ENCODE measurements at regions not wholly inside any gene's neighbourhood (a gene's known extent, or its start where the extent isn't known, plus 50 kb on each side); places are given as distances from the start of the nearest gene placed in this dataset.

GRCh38 chr16:9447195-9447551 lies 355.7 kb downstream of the HAPSTR1 start:
- no peak overlapping the region for H3K27ac ChIP-seq (ENCODE audit: extremely low read depth, low read depth, low read length)
- ChIA-PET POLR2A (no interaction called here), CTCF (interaction anchor here (0.7 kb wide), 1 partner anchor 9 kb away, joined by 6 read pairs; no protein-coding TSS in a partner anchor)
- no peaks in the 10 kb centered on the region for H3K9me3 ChIP-seq (ENCODE audit: control insufficient read depth, insufficient read depth, low read depth, low read length)
- TF ChIP-seq KLF1 (tag by site-specific recombination; IDR thresholded peaks at IDR 0.05): no peak
- TF ChIP-seq TCF7L2 (IDR thresholded peaks at IDR 0.05; ENCODE audit: borderline replicate concordance, low read depth, low read length): no peak
- TF ChIP-seq, protein P1, sequence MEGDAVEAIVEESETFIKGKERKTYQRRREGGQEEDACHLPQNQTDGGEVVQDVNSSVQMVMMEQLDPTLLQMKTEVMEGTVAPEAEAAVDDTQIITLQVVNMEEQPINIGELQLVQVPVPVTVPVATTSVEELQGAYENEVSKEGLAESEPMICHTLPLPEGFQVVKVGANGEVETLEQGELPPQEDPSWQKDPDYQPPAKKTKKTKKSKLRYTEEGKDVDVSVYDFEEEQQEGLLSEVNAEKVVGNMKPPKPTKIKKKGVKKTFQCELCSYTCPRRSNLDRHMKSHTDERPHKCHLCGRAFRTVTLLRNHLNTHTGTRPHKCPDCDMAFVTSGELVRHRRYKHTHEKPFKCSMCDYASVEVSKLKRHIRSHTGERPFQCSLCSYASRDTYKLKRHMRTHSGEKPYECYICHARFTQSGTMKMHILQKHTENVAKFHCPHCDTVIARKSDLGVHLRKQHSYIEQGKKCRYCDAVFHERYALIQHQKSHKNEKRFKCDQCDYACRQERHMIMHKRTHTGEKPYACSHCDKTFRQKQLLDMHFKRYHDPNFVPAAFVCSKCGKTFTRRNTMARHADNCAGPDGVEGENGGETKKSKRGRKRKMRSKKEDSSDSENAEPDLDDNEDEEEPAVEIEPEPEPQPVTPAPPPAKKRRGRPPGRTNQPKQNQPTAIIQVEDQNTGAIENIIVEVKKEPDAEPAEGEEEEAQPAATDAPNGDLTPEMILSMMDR (tag by site-specific recombination; IDR thresholded peaks at IDR 0.05): no peak
- no peak for TF ChIP-seq EGR2 (tag by site-specific recombination; IDR thresholded peaks at IDR 0.05; ENCODE audit: low read depth)
- TF ChIP-seq ZNF37A (tag by site-specific recombination; IDR thresholded peaks at IDR 0.05): no peak
- no peak for TF ChIP-seq HOXD13 (CRISPR knock-in tag; IDR thresholded peaks at IDR 0.05; ENCODE audit: borderline replicate concordance)
- no peak for TF ChIP-seq ZNF214 (tag by site-specific recombination; IDR thresholded peaks at IDR 0.05; ENCODE audit: borderline replicate concordance)
- TF ChIP-seq, protein P2, sequence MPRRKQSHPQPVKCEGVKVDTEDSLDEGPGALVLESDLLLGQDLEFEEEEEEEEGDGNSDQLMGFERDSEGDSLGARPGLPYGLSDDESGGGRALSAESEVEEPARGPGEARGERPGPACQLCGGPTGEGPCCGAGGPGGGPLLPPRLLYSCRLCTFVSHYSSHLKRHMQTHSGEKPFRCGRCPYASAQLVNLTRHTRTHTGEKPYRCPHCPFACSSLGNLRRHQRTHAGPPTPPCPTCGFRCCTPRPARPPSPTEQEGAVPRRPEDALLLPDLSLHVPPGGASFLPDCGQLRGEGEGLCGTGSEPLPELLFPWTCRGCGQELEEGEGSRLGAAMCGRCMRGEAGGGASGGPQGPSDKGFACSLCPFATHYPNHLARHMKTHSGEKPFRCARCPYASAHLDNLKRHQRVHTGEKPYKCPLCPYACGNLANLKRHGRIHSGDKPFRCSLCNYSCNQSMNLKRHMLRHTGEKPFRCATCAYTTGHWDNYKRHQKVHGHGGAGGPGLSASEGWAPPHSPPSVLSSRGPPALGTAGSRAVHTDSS (tag by site-specific recombination; IDR thresholded peaks at IDR 0.05): no peak
- no peak for TF ChIP-seq ZNF184 (tag by site-specific recombination; IDR thresholded peaks at IDR 0.05)
- no peak for TF ChIP-seq GLIS2 (tag by site-specific recombination; IDR thresholded peaks at IDR 0.05)
- no peak for TF ChIP-seq ZNF10 (tag by site-specific recombination; IDR thresholded peaks at IDR 0.05)
- TF ChIP-seq ZNF26 (tag by site-specific recombination; IDR thresholded peaks at IDR 0.05): no peak
- TF ChIP-seq RBAK (tag by site-specific recombination; IDR thresholded peaks at IDR 0.05): no peak
- no peak for TF ChIP-seq ZNF610 (tag by site-specific recombination; IDR thresholded peaks at IDR 0.05; ENCODE audit: borderline replicate concordance)
- TF ChIP-seq ZNF514 (tag by site-specific recombination; IDR thresholded peaks at IDR 0.05): no peak
- TF ChIP-seq GFI1B (tag by site-specific recombination; IDR thresholded peaks at IDR 0.05): no peak
- TF ChIP-seq, protein P3, sequence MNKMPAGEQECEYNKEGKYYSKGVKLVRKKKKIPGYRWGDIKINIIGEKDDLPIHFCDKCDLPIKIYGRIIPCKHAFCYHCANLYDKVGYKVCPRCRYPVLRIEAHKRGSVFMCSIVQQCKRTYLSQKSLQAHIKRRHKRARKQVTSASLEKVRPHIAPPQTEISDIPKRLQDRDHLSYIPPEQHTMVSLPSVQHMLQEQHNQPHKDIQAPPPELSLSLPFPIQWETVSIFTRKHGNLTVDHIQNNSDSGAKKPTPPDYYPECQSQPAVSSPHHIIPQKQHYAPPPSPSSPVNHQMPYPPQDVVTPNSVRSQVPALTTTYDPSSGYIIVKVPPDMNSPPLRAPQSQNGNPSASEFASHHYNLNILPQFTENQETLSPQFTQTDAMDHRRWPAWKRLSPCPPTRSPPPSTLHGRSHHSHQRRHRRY (tag by site-specific recombination; IDR thresholded peaks at IDR 0.05): no peak
- no peak for TF ChIP-seq ZNF596 (tag by site-specific recombination; IDR thresholded peaks at IDR 0.05)
- TF ChIP-seq, protein P4, sequence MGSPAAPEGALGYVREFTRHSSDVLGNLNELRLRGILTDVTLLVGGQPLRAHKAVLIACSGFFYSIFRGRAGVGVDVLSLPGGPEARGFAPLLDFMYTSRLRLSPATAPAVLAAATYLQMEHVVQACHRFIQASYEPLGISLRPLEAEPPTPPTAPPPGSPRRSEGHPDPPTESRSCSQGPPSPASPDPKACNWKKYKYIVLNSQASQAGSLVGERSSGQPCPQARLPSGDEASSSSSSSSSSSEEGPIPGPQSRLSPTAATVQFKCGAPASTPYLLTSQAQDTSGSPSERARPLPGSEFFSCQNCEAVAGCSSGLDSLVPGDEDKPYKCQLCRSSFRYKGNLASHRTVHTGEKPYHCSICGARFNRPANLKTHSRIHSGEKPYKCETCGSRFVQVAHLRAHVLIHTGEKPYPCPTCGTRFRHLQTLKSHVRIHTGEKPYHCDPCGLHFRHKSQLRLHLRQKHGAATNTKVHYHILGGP (tag by site-specific recombination; IDR thresholded peaks at IDR 0.05): no peak
- no peak overlapping the region for H3K4me3 ChIP-seq (ENCODE audit: low read depth, low read length)
- no peaks in the 10 kb centered on the region for H3K4me1 ChIP-seq (ENCODE audit: control insufficient read depth, insufficient read depth, low read length)
- H3K36me3 ChIP-seq (ENCODE audit: control insufficient read depth in 2 of 2, insufficient read depth in 1 of 2, low read length in 2 of 2): no peaks in the 10 kb centered on the region

GRCh38 chr16:9447699-9448098 lies 356.3 kb downstream of the HAPSTR1 start:
- Histone ChIP-seq H3K4me3 (ENCODE audit: low read depth, low read length) (no peak overlapping the region), H3K36me3 (ENCODE audit: control insufficient read depth in 2 of 2, insufficient read depth in 1 of 2, low read length in 2 of 2) (no peaks in the 10 kb centered on the region), H3K27ac (ENCODE audit: extremely low read depth, low read depth, low read length) (no peak overlapping the region), H3K9me3 (ENCODE audit: control insufficient read depth, insufficient read depth, low read depth, low read length) (no peaks in the 10 kb centered on the region), H3K4me1 (ENCODE audit: control insufficient read depth, insufficient read depth, low read length) (no peaks in the 10 kb centered on the region)
- ChIA-PET POLR2A (no interaction called here), CTCF (no interaction called here)
- TF ChIP-seq, protein P5, sequence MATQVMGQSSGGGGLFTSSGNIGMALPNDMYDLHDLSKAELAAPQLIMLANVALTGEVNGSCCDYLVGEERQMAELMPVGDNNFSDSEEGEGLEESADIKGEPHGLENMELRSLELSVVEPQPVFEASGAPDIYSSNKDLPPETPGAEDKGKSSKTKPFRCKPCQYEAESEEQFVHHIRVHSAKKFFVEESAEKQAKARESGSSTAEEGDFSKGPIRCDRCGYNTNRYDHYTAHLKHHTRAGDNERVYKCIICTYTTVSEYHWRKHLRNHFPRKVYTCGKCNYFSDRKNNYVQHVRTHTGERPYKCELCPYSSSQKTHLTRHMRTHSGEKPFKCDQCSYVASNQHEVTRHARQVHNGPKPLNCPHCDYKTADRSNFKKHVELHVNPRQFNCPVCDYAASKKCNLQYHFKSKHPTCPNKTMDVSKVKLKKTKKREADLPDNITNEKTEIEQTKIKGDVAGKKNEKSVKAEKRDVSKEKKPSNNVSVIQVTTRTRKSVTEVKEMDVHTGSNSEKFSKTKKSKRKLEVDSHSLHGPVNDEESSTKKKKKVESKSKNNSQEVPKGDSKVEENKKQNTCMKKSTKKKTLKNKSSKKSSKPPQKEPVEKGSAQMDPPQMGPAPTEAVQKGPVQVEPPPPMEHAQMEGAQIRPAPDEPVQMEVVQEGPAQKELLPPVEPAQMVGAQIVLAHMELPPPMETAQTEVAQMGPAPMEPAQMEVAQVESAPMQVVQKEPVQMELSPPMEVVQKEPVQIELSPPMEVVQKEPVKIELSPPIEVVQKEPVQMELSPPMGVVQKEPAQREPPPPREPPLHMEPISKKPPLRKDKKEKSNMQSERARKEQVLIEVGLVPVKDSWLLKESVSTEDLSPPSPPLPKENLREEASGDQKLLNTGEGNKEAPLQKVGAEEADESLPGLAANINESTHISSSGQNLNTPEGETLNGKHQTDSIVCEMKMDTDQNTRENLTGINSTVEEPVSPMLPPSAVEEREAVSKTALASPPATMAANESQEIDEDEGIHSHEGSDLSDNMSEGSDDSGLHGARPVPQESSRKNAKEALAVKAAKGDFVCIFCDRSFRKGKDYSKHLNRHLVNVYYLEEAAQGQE (tag by site-specific recombination; IDR thresholded peaks at IDR 0.05): no peak
- no peak for TF ChIP-seq ZNF416 (tag by site-specific recombination; IDR thresholded peaks at IDR 0.05)
- no peak for TF ChIP-seq ZNF558 (tag by site-specific recombination; IDR thresholded peaks at IDR 0.05)
- TF ChIP-seq ZFP41 (tag by site-specific recombination; IDR thresholded peaks at IDR 0.05; ENCODE audit: borderline replicate concordance): no peak
- no peak for TF ChIP-seq ZSCAN30 (tag by site-specific recombination; IDR thresholded peaks at IDR 0.05)
- TF ChIP-seq, protein P6, sequence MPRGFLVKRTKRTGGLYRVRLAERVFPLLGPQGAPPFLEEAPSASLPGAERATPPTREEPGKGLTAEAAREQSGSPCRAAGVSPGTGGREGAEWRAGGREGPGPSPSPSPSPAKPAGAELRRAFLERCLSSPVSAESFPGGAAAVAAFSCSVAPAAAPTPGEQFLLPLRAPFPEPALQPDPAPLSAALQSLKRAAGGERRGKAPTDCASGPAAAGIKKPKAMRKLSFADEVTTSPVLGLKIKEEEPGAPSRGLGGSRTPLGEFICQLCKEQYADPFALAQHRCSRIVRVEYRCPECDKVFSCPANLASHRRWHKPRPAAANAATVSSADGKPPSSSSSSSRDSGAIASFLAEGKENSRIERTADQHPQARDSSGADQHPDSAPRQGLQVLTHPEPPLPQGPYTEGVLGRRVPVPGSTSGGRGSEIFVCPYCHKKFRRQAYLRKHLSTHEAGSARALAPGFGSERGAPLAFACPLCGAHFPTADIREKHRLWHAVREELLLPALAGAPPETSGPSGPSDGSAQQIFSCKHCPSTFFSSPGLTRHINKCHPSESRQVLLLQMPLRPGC (tag by site-specific recombination; IDR thresholded peaks at IDR 0.05): no peak
